ENCODE measurements at regions not wholly inside any gene's neighbourhood (a gene's known extent, or its start where the extent isn't known, plus 50 kb on each side); places are given as distances from the start of the nearest gene placed in this dataset.

- TF ChIP-seq, protein P1, sequence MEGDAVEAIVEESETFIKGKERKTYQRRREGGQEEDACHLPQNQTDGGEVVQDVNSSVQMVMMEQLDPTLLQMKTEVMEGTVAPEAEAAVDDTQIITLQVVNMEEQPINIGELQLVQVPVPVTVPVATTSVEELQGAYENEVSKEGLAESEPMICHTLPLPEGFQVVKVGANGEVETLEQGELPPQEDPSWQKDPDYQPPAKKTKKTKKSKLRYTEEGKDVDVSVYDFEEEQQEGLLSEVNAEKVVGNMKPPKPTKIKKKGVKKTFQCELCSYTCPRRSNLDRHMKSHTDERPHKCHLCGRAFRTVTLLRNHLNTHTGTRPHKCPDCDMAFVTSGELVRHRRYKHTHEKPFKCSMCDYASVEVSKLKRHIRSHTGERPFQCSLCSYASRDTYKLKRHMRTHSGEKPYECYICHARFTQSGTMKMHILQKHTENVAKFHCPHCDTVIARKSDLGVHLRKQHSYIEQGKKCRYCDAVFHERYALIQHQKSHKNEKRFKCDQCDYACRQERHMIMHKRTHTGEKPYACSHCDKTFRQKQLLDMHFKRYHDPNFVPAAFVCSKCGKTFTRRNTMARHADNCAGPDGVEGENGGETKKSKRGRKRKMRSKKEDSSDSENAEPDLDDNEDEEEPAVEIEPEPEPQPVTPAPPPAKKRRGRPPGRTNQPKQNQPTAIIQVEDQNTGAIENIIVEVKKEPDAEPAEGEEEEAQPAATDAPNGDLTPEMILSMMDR (IDR thresholded peaks at IDR 0.05; ENCODE audit: insufficient read depth, low read length) = no peak
- TF ChIP-seq GABPA (IDR thresholded peaks at IDR 0.05; ENCODE audit: low read depth) = no peak
- TF ChIP-seq POLR2AphosphoS5 (IDR thresholded peaks at IDR 0.05; ENCODE audit: low read depth) = no peak
These were observed 269.2 kb upstream of the HDAC4 start for GRCh38 chr2:239669899-239670460.
